DND-41 (cell line): ENCODE measurements at regions not wholly inside any gene's neighbourhood (a gene's known extent, or its start where the extent isn't known, plus 50 kb on each side); places are given as distances from the start of the nearest gene placed in this dataset.

Experiments used
- EZH2 ChIP-seq: IDR thresholded peaks from 3 replicates; pipeline ENCODE4 v1.6.1; 2012; ENCODE audit warnings: borderline replicate concordance, low read depth, mild to moderate bottlenecking, moderate library complexity, low read length, inconsistent platforms; ENCODE audit not compliant: severe bottlenecking
- TF ChIP-seq, protein P1 (sequence below): IDR thresholded peaks from 2 replicates; pipeline ENCODE4 v1.5.1; 2012; ENCODE audit warnings: borderline replicate concordance, low read length, moderate library complexity, mild to moderate bottlenecking; ENCODE audit not compliant: poor library complexity, severe bottlenecking; ENCODE audit errors: extremely low read depth

DNA sequence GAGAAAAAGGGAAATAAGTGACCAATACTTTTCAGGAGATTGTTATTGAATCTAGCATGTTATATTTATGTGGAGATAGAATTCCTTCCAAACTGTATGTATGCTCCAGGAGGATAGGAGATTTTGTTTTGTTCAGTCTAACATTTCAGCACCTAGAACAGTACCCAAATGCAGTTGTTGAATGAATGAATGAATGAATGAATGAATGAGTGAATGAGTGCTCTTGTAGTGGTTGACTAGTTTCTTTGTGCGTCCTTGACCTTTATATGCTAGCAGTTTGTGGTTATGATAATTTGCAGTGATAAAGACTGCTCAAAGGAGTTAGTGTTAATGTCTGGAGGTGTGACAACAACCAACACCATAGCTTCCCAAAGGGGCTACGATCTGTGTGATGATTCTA lies 663.5 kb upstream of the GOT2 start:
- TF ChIP-seq, protein P1, sequence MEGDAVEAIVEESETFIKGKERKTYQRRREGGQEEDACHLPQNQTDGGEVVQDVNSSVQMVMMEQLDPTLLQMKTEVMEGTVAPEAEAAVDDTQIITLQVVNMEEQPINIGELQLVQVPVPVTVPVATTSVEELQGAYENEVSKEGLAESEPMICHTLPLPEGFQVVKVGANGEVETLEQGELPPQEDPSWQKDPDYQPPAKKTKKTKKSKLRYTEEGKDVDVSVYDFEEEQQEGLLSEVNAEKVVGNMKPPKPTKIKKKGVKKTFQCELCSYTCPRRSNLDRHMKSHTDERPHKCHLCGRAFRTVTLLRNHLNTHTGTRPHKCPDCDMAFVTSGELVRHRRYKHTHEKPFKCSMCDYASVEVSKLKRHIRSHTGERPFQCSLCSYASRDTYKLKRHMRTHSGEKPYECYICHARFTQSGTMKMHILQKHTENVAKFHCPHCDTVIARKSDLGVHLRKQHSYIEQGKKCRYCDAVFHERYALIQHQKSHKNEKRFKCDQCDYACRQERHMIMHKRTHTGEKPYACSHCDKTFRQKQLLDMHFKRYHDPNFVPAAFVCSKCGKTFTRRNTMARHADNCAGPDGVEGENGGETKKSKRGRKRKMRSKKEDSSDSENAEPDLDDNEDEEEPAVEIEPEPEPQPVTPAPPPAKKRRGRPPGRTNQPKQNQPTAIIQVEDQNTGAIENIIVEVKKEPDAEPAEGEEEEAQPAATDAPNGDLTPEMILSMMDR: no peak
- TF ChIP-seq EZH2: no peak
